Astrocyte (in vitro differentiated cells and primary cell): ENCODE measurements at regions not wholly inside any gene's neighbourhood (a gene's known extent, or its start where the extent isn't known, plus 50 kb on each side); places are given as distances from the start of the nearest gene placed in this dataset.

Experiments
- CTCF ChIP-seq: IDR thresholded peaks from 2 replicates; pipeline ENCODE4 v1.5.1; 2011; ENCODE audit warnings: low read depth, mild to moderate bottlenecking, inconsistent platforms, low read length, moderate library complexity; ENCODE audit not compliant: insufficient read depth
- EZH2 ChIP-seq: IDR thresholded peaks from 2 replicates; pipeline ENCODE4 v1.6.1; 2012; ENCODE audit warnings: mild to moderate bottlenecking, low read length, inconsistent platforms; ENCODE audit not compliant: insufficient read depth

GRCh38 chr17:14866266-14866665 lies 398.9 kb downstream of the PMP22 start:
- no peak for TF ChIP-seq CTCF
- no peak for TF ChIP-seq EZH2
